CD14-positive monocyte (primary cell): ENCODE measurements at regions not wholly inside any gene's neighbourhood (a gene's known extent, or its start where the extent isn't known, plus 50 kb on each side); places are given as distances from the start of the nearest gene placed in this dataset.

ENCODE experiments used
- DNase-seq, 3 donors: peaks; one replicate each; pipeline ENCODE4 v3.0.0-alpha.2; 2011 to 2022
- H2AFZ ChIP-seq: 2 replicates; pipeline ENCODE4 v1.6.0; 2012; ENCODE audit warnings: mild to moderate bottlenecking, low read depth, low read length, inconsistent platforms; ENCODE audit not compliant: insufficient read depth, poor library complexity, severe bottlenecking
- H3K27ac ChIP-seq, 2 donors: 1 replicate in 1 of 2; 2 replicates in 1 of 2; pipeline ENCODE4 v1.5.1; 2012 to 2013; ENCODE audit warnings: low read length in 2 of 2, control low read depth in 1 of 2, inconsistent platforms in 1 of 2, low read depth in 1 of 2, mild to moderate bottlenecking in 1 of 2
- H3K27me3 ChIP-seq, 2 donors: one replicate each; pipeline versions ENCODE4 v1.6.0 to v1.6.1; 2011 to 2013; ENCODE audit warnings: low read length in 2 of 2; ENCODE audit not compliant: control insufficient read depth in 2 of 2, insufficient read depth in 2 of 2
- H3K36me3 ChIP-seq, 2 donors: replicated peaks in 1 of 2; 1 replicate in 1 of 2; 2 replicates in 1 of 2; pipeline versions ENCODE4 v1.5.1 to v1.6.1; 2012 to 2013; ENCODE audit warnings: low read length in 2 of 2, control low read depth in 1 of 2, inconsistent platforms in 1 of 2, mild to moderate bottlenecking in 1 of 2; ENCODE audit not compliant: insufficient read depth in 2 of 2, control insufficient read depth in 1 of 2
- H3K4me1 ChIP-seq, 2 donors: 1 replicate in 1 of 2; 2 replicates in 1 of 2; pipeline versions ENCODE4 v1.5.1 to v1.6.1; 2012 to 2013; ENCODE audit warnings: low read length in 2 of 2, control low read depth in 1 of 2, inconsistent platforms in 1 of 2, mild to moderate bottlenecking in 1 of 2, moderate library complexity in 1 of 2; ENCODE audit not compliant: insufficient read depth in 2 of 2, control insufficient read depth in 1 of 2
- H3K4me2 ChIP-seq: replicated peaks from 2 replicates; pipeline ENCODE3; 2012; ENCODE audit warnings: low read length, moderate library complexity, mild to moderate bottlenecking; ENCODE audit not compliant: poor library complexity, severe bottlenecking; ENCODE audit errors: extremely low read depth
- H3K4me3 ChIP-seq, 3 experiments: fragments of 200-600 bp in 1 of 3; sonication (generic) in 1 of 3; replicated peaks in 1 of 3; 1 replicate in 2 of 3; 2 replicates in 1 of 3; pipeline ENCODE4 v1.5.1; 2011 to 2013; ENCODE audit warnings: low read length in 3 of 3, mild to moderate bottlenecking in 3 of 3, control low read depth in 2 of 3, low read depth in 2 of 3, inconsistent platforms in 1 of 3, moderate library complexity in 1 of 3
- H3K79me2 ChIP-seq: 2 replicates; pipeline ENCODE4 v1.6.0; 2012; ENCODE audit warnings: mild to moderate bottlenecking, control low read depth, inconsistent platforms, low read length, moderate library complexity; ENCODE audit not compliant: insufficient read depth
- H3K9ac ChIP-seq: 2 replicates; pipeline ENCODE4 v1.6.0; 2017; ENCODE audit warnings: low read length, mild to moderate bottlenecking; ENCODE audit not compliant: insufficient read depth, poor library complexity, severe bottlenecking
- H3K9me3 ChIP-seq, 2 donors: replicated peaks in 1 of 2; 1 replicate in 1 of 2; 2 replicates in 1 of 2; pipeline versions ENCODE4 v1.5.1 to v1.6.1; 2012 to 2013; ENCODE audit warnings: low read length in 2 of 2, control low read depth in 1 of 2; ENCODE audit not compliant: control insufficient read depth in 1 of 2, insufficient read depth in 1 of 2
- H4K20me1 ChIP-seq: 2 replicates; pipeline ENCODE4 v1.6.0; 2012; ENCODE audit warnings: mild to moderate bottlenecking, low read length, control low read depth, moderate library complexity; ENCODE audit not compliant: insufficient read depth
- H3K27ac Mint-ChIP-seq, 7 donors: one replicate each; pipeline ENCODE4 v1.8.0; 2020; ENCODE audit warnings: mild to moderate bottlenecking in 7 of 7, mixed read lengths in 7 of 7, moderate library complexity in 6 of 7, inconsistent platforms in 2 of 7
- H3K27me3 Mint-ChIP-seq, 3 donors: one replicate each; pipeline ENCODE4 v1.8.0; 2021 to 2022; ENCODE audit warnings: low read depth in 3 of 3, mild to moderate bottlenecking in 3 of 3, mixed read lengths in 3 of 3, moderate library complexity in 3 of 3, inconsistent platforms in 1 of 3
- H3K36me3 Mint-ChIP-seq, 2 donors: one replicate each; pipeline ENCODE4 v1.8.0; 2020; ENCODE audit warnings: mixed read lengths in 2 of 2, inconsistent platforms in 1 of 2, mild to moderate bottlenecking in 1 of 2
- H3K4me1 Mint-ChIP-seq: one replicate; pipeline ENCODE4 v1.8.0; 2020; ENCODE audit warnings: mild to moderate bottlenecking, mixed read lengths
- H3K4me3 Mint-ChIP-seq, 2 donors: one replicate each; pipeline ENCODE4 v1.8.0; 2020; ENCODE audit warnings: mild to moderate bottlenecking in 2 of 2, mixed read lengths in 2 of 2, moderate library complexity in 1 of 2
- H3K9me3 Mint-ChIP-seq, 7 donors: one replicate each; pipeline ENCODE4 v1.8.0; 2020 to 2022; ENCODE audit warnings: mixed read lengths in 7 of 7, mild to moderate bottlenecking in 6 of 7, moderate library complexity in 6 of 7, inconsistent platforms in 2 of 7
- WGBS: methylation state at CpG from one replicate; pipeline ENCODE4 v1.1.5; 2013; ENCODE audit warnings: missing lambda C conversion rate; ENCODE audit not compliant: insufficient coverage; 5-methylcytosine and 5-hydroxymethylcytosine counted together
- intact Hi-C, 2 donors: fragments of 100-400 bp; cut with micrococcal nuclease; formaldehyde crosslinking; loops; one replicate each; pipeline versions ENCODE4 v1.15.0 to v1.15.1; 2023
- TF ChIP-seq, protein P1 (sequence below): fragments of 200-600 bp; IDR thresholded peaks from one replicate; pipeline ENCODE4 v1.8.0; 2022; ENCODE audit warnings: antibody characterized with exemption, mild to moderate bottlenecking

DNA sequence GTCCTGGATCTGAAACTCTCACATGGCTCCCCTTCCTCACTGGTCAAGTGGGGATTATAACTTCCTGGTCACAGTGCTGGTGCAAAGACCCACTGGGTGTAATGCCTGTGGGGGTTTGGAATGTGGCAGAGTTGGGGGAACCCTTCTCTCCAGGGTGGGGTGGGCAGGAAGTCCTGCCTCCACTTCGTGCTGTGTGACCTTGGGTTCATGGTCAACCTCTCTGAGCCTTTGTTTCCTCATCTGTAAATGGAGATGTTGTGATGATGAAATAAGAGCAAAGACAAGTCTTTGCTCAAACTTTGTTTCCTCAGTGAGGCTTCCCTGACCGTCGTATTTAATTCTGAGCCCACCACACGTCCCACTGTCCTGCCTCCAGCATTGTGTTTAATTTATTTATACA is 564.7 kb downstream of the PTPRU start:
- Histone ChIP-seq H2AFZ (no peak overlapping the region), H3K9me3 (no peaks in the 10 kb centered on the region), H3K4me3 (no peak overlapping the region), H3K27ac (no peak overlapping the region), H3K4me2 (no peak overlapping the region), H3K79me2 (no peaks in the 10 kb centered on the region), H3K9ac (no peak overlapping the region), H3K36me3 (no peaks in the 10 kb centered on the region), H3K4me1 (no peaks in the 10 kb centered on the region), H3K27me3 (no peaks in the 10 kb centered on the region), H4K20me1 (no peaks in the 10 kb centered on the region)
- no peak overlapping the region for H3K27ac Mint-ChIP-seq
- H3K4me1 Mint-ChIP-seq, result no peaks in the 10 kb centered on the region
- no peaks in the 10 kb centered on the region for H3K36me3 Mint-ChIP-seq
- DNase-seq, result no peak
- no CpG with 5 or more reads among the region's 4 CpGs for WGBS
- TF ChIP-seq, protein P1, sequence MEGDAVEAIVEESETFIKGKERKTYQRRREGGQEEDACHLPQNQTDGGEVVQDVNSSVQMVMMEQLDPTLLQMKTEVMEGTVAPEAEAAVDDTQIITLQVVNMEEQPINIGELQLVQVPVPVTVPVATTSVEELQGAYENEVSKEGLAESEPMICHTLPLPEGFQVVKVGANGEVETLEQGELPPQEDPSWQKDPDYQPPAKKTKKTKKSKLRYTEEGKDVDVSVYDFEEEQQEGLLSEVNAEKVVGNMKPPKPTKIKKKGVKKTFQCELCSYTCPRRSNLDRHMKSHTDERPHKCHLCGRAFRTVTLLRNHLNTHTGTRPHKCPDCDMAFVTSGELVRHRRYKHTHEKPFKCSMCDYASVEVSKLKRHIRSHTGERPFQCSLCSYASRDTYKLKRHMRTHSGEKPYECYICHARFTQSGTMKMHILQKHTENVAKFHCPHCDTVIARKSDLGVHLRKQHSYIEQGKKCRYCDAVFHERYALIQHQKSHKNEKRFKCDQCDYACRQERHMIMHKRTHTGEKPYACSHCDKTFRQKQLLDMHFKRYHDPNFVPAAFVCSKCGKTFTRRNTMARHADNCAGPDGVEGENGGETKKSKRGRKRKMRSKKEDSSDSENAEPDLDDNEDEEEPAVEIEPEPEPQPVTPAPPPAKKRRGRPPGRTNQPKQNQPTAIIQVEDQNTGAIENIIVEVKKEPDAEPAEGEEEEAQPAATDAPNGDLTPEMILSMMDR, result no peak
- intact Hi-C loops, result no loop called here
- H3K4me3 Mint-ChIP-seq, result no peak overlapping the region
- H3K27me3 Mint-ChIP-seq, result peaks cover 4 to 11% (median 6%) of the 10 kb centered on the region in 3 donors
- H3K9me3 Mint-ChIP-seq, result peaks cover 0 to 9% (median 1%) of the 10 kb centered on the region in 7 donors

DNA sequence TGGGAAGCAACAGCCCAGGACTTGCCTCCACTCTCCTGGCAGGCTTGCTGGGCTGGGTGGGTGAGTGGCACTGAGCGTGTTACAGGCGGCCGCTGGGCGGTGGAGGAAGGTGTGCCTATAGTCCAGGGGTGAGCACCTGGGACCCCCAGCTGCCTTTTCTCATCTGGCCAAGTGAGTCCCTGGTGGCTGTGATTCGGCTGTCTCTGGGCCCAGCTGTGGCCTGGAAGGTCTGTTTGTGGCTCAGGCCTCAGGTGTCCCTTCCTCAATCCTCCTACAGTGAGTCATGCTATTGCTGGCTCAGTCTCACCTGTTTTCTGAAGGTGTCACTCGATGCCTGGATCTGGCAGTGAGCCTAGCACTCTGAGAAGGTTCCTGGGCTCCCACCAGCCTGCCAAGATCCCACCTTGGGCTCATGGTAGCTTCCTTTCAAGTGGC is 564.2 kb downstream of the PTPRU start:
- TF ChIP-seq, protein P1, result no peak
- Mint-ChIP-seq H3K4me3 (no peak overlapping the region), H3K27me3 (peaks cover 4 to 11% (median 6%) of the 10 kb centered on the region in 3 donors), H3K27ac (no peak overlapping the region), H3K9me3 (peaks cover 0 to 12% (median 4%) of the 10 kb centered on the region in 7 donors), H3K36me3 (no peaks in the 10 kb centered on the region), H3K4me1 (no peaks in the 10 kb centered on the region)
- H3K4me2 ChIP-seq, result no peak overlapping the region
- DNase-seq, result no peak
- H3K4me3 ChIP-seq, result no peak overlapping the region
- H2AFZ ChIP-seq, result no peak overlapping the region
- 81% methylated on average over 5 of the region's 6 CpGs for WGBS
- H3K9me3 ChIP-seq, result no peaks in the 10 kb centered on the region
- H3K9ac ChIP-seq, result no peak overlapping the region
- no peak overlapping the region for H3K27ac ChIP-seq
- H4K20me1 ChIP-seq, result no peaks in the 10 kb centered on the region
- intact Hi-C loops, result no loop called here
- H3K27me3 ChIP-seq, result no peaks in the 10 kb centered on the region
- no peaks in the 10 kb centered on the region for H3K36me3 ChIP-seq
- H3K4me1 ChIP-seq, result no peaks in the 10 kb centered on the region
- H3K79me2 ChIP-seq, result no peaks in the 10 kb centered on the region
